ENCODE measurements at regions not wholly inside any gene's neighbourhood (a gene's known extent, or its start where the extent isn't known, plus 50 kb on each side); places are given as distances from the start of the nearest gene placed in this dataset.

GRCh38 chr2:22198381-22199283 lies 1074.9 kb downstream of the TDRD15 start:
- Histone ChIP-seq H3K4me3 (ENCODE audit: low read length) (no peak overlapping the region), H3K18ac (ENCODE audit: low read length) (no peak overlapping the region), H2BK5ac (ENCODE audit: low read length) (no peak overlapping the region), H3K56ac (ENCODE audit: low read length) (no peak overlapping the region), H3K4ac (ENCODE audit: low read depth, low read length) (no peak overlapping the region), H2AK5ac (ENCODE audit: low read length) (no peak overlapping the region), H3K9ac (ENCODE audit: low read length) (no peak overlapping the region), H3K27ac (ENCODE audit: low read depth, low read length) (no peak overlapping the region), H4K5ac (ENCODE audit: low read length) (no peak overlapping the region), H3K4me2 (ENCODE audit: low read length) (no peak overlapping the region), H2BK120ac (ENCODE audit: low read depth, low read length) (no peak overlapping the region), H3K79me2 (ENCODE audit: control insufficient read depth, insufficient read depth, low read length) (no peaks in the 10 kb centered on the region), H3K4me1 (ENCODE audit: control insufficient read depth, low read depth, low read length) (no peaks in the 10 kb centered on the region), H4K8ac (ENCODE audit: low read depth, low read length) (no peak overlapping the region), H3K23ac (ENCODE audit: low read length) (no peak overlapping the region), H2BK15ac (replicated peaks; ENCODE audit: low read depth) (no peak overlapping the region), H3K27me3 (ENCODE audit: insufficient read depth, low read length, poor library complexity) (no peaks in the 10 kb centered on the region), H3K36me3 (ENCODE audit: control insufficient read depth, insufficient read depth, low read length) (no peaks in the 10 kb centered on the region), H3K79me1 (ENCODE audit: low read length) (no peaks in the 10 kb centered on the region)
- DNase-seq, result peak; percentile 11
- no CpG with 5 or more reads among the region's 9 CpGs for WGBS (ENCODE audit: extremely low coverage, insufficient coverage, low lambda C conversion rate)

DNA sequence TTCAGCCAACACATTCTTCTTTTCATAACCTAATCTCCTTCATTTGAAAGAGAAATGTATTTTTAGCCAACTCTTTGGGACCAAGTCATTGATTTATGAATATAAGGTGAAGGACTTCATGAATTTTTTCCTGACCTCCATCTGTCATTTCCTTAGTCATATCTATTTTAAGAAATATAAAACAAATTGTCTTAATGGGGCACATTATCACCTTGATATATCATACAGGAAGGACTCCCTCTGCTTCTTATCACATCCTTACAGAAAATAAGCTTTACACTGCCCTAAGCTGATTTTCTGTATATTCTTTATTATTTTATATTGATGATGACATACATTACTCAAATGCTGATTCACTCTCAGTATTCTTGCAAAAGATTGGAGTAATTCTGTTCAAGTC lies 1076.2 kb downstream of the TDRD15 start:
- no peaks in the 10 kb centered on the region for H3K36me3 ChIP-seq (ENCODE audit: control insufficient read depth, insufficient read depth, low read length)
- no peak overlapping the region for H3K56ac ChIP-seq (ENCODE audit: low read length)
- H2BK5ac ChIP-seq (ENCODE audit: low read length), result no peak overlapping the region
- no peak overlapping the region for H3K27ac ChIP-seq (ENCODE audit: low read depth, low read length)
- H3K4ac ChIP-seq (ENCODE audit: low read depth, low read length), result no peak overlapping the region
- no peak overlapping the region for H3K4me2 ChIP-seq (ENCODE audit: low read length)
- H3K27me3 ChIP-seq (ENCODE audit: insufficient read depth, low read length, poor library complexity), result no peaks in the 10 kb centered on the region
- H3K23ac ChIP-seq (ENCODE audit: low read length), result no peak overlapping the region
- no peak overlapping the region for H2BK120ac ChIP-seq (ENCODE audit: low read depth, low read length)
- H3K79me1 ChIP-seq (ENCODE audit: low read length), result no peaks in the 10 kb centered on the region
- H3K4me1 ChIP-seq (ENCODE audit: control insufficient read depth, low read depth, low read length), result no peaks in the 10 kb centered on the region
- no peaks in the 10 kb centered on the region for H3K79me2 ChIP-seq (ENCODE audit: control insufficient read depth, insufficient read depth, low read length)
- H3K4me3 ChIP-seq (ENCODE audit: low read length), result no peak overlapping the region
- no peak overlapping the region for H4K8ac ChIP-seq (ENCODE audit: low read depth, low read length)
- DNase-seq, result no peak
- no peak overlapping the region for H3K9ac ChIP-seq (ENCODE audit: low read length)
- H4K5ac ChIP-seq (ENCODE audit: low read length), result no peak overlapping the region
- H2AK5ac ChIP-seq (ENCODE audit: low read length), result no peak overlapping the region
- no peak overlapping the region for H3K18ac ChIP-seq (ENCODE audit: low read length)
- H2BK15ac ChIP-seq (replicated peaks; ENCODE audit: low read depth), result no peak overlapping the region

- Histone ChIP-seq H2BK15ac (replicated peaks; ENCODE audit: low read depth) (no peak overlapping the region), H3K4me3 (ENCODE audit: low read length) (no peak overlapping the region), H3K27me3 (ENCODE audit: insufficient read depth, low read length, poor library complexity) (no peaks in the 10 kb centered on the region), H3K79me2 (ENCODE audit: control insufficient read depth, insufficient read depth, low read length) (no peaks in the 10 kb centered on the region), H3K4me2 (ENCODE audit: low read length) (no peak overlapping the region), H3K9ac (ENCODE audit: low read length) (no peak overlapping the region), H3K18ac (ENCODE audit: low read length) (no peak overlapping the region), H2AK5ac (ENCODE audit: low read length) (no peak overlapping the region), H2BK120ac (ENCODE audit: low read depth, low read length) (no peak overlapping the region), H2BK5ac (ENCODE audit: low read length) (no peak overlapping the region), H3K79me1 (ENCODE audit: low read length) (no peaks in the 10 kb centered on the region), H3K36me3 (ENCODE audit: control insufficient read depth, insufficient read depth, low read length) (no peaks in the 10 kb centered on the region), H3K4me1 (ENCODE audit: control insufficient read depth, low read depth, low read length) (no peaks in the 10 kb centered on the region), H3K56ac (ENCODE audit: low read length) (no peak overlapping the region), H4K8ac (ENCODE audit: low read depth, low read length) (no peak overlapping the region), H3K4ac (ENCODE audit: low read depth, low read length) (no peak overlapping the region), H4K5ac (ENCODE audit: low read length) (no peak overlapping the region), H3K27ac (ENCODE audit: low read depth, low read length) (no peak overlapping the region), H3K23ac (ENCODE audit: low read length) (no peak overlapping the region)
- DNase-seq, result no peak
- WGBS (ENCODE audit: extremely low coverage, insufficient coverage, low lambda C conversion rate), result no CpG with 5 or more reads among the region's 3 CpGs
These were observed 1085.8 kb downstream of the TDRD15 start for GRCh38 chr2:22209545-22209944.

DNA sequence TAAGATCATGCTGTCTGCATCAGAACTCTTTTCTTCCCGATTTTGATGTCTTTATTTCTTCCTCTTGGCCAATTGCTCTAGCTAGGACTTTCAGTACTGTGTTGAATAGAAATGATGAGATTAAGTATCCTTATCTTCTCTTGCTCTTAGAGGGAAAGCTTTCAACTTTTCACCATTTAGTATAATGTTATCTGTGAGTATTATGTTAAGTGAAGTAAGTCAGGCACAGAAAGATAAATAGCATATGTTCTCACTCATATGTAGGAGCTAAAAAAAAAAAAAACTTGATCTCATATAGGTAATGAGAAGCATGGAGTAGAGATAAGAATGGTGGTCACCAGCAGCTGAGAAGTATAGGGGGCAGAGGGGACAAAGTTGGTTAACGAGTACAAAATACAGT lies 1089.5 kb downstream of the TDRD15 start:
- Histone ChIP-seq H3K4me1 (ENCODE audit: control insufficient read depth, low read depth, low read length) (no peaks in the 10 kb centered on the region), H4K8ac (ENCODE audit: low read depth, low read length) (no peak overlapping the region), H3K9ac (ENCODE audit: low read length) (no peak overlapping the region), H3K56ac (ENCODE audit: low read length) (no peak overlapping the region), H3K4me3 (ENCODE audit: low read length) (no peak overlapping the region), H3K36me3 (ENCODE audit: control insufficient read depth, insufficient read depth, low read length) (no peaks in the 10 kb centered on the region), H3K79me1 (ENCODE audit: low read length) (no peaks in the 10 kb centered on the region), H3K4me2 (ENCODE audit: low read length) (no peak overlapping the region), H2AK5ac (ENCODE audit: low read length) (no peak overlapping the region), H2BK120ac (ENCODE audit: low read depth, low read length) (no peak overlapping the region), H3K23ac (ENCODE audit: low read length) (no peak overlapping the region), H3K27me3 (ENCODE audit: insufficient read depth, low read length, poor library complexity) (no peaks in the 10 kb centered on the region), H2BK5ac (ENCODE audit: low read length) (no peak overlapping the region), H3K18ac (ENCODE audit: low read length) (no peak overlapping the region), H2BK15ac (replicated peaks; ENCODE audit: low read depth) (no peak overlapping the region), H3K27ac (ENCODE audit: low read depth, low read length) (no peak overlapping the region), H4K5ac (ENCODE audit: low read length) (no peak overlapping the region), H3K4ac (ENCODE audit: low read depth, low read length) (no peak overlapping the region), H3K79me2 (ENCODE audit: control insufficient read depth, insufficient read depth, low read length) (no peaks in the 10 kb centered on the region)
- peak; percentile 26 for DNase-seq
- no CpG with 5 or more reads among the region's 2 CpGs for WGBS (ENCODE audit: extremely low coverage, insufficient coverage, low lambda C conversion rate)

GRCh38 chr2:22215517-22215916 lies 1091.7 kb downstream of the TDRD15 start:
- Histone ChIP-seq H3K27ac (ENCODE audit: low read depth, low read length) (no peak overlapping the region), H3K4me3 (ENCODE audit: low read length) (no peak overlapping the region), H3K79me2 (ENCODE audit: control insufficient read depth, insufficient read depth, low read length) (no peaks in the 10 kb centered on the region), H4K5ac (ENCODE audit: low read length) (no peak overlapping the region), H3K79me1 (ENCODE audit: low read length) (no peaks in the 10 kb centered on the region), H3K9ac (ENCODE audit: low read length) (no peak overlapping the region), H3K4me1 (ENCODE audit: control insufficient read depth, low read depth, low read length) (no peaks in the 10 kb centered on the region), H3K23ac (ENCODE audit: low read length) (no peak overlapping the region), H2BK120ac (ENCODE audit: low read depth, low read length) (no peak overlapping the region), H3K4me2 (ENCODE audit: low read length) (no peak overlapping the region), H3K36me3 (ENCODE audit: control insufficient read depth, insufficient read depth, low read length) (no peaks in the 10 kb centered on the region), H3K18ac (ENCODE audit: low read length) (no peak overlapping the region), H3K4ac (ENCODE audit: low read depth, low read length) (no peak overlapping the region), H3K27me3 (ENCODE audit: insufficient read depth, low read length, poor library complexity) (no peaks in the 10 kb centered on the region), H2AK5ac (ENCODE audit: low read length) (no peak overlapping the region), H3K56ac (ENCODE audit: low read length) (no peak overlapping the region), H2BK5ac (ENCODE audit: low read length) (no peak overlapping the region), H2BK15ac (replicated peaks; ENCODE audit: low read depth) (no peak overlapping the region), H4K8ac (ENCODE audit: low read depth, low read length) (no peak overlapping the region)
- WGBS (ENCODE audit: extremely low coverage, insufficient coverage, low lambda C conversion rate), result no CpG with 5 or more reads among the region's 2 CpGs
- DNase-seq, result peak; percentile 15

DNA sequence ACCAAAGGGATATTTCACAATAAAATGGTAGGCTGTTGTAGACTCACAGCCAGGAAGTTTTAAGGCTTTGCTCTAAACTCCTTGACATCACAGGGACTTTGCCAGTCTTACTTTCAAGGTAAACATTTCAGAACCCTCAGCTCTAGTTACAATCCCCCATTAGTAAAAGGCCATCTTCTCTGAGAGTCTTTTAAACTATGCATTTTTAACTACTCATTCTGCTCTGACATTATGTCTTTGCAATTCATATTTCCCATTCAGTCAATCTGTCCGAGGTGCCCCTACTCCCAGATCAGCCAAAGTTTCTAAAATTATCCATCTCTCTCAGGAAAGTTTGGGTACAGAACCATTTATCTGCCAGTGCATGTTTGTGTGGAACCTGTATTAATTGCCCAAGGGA lies 1094.1 kb downstream of the TDRD15 start:
- no peak overlapping the region for H3K56ac ChIP-seq (ENCODE audit: low read length)
- H3K36me3 ChIP-seq (ENCODE audit: control insufficient read depth, insufficient read depth, low read length), result no peaks in the 10 kb centered on the region

More for the DNA sequence above, 1094.1 kb downstream of the TDRD15 start:
- Histone ChIP-seq H2AK5ac (ENCODE audit: low read length) (no peak overlapping the region), H2BK5ac (ENCODE audit: low read length) (no peak overlapping the region), H2BK120ac (ENCODE audit: low read depth, low read length) (no peak overlapping the region), H3K23ac (ENCODE audit: low read length) (no peak overlapping the region), H4K5ac (ENCODE audit: low read length) (no peak overlapping the region), H2BK15ac (replicated peaks; ENCODE audit: low read depth) (no peak overlapping the region), H3K27me3 (ENCODE audit: insufficient read depth, low read length, poor library complexity) (no peaks in the 10 kb centered on the region), H3K18ac (ENCODE audit: low read length) (no peak overlapping the region), H3K4me3 (ENCODE audit: low read length) (no peak overlapping the region), H3K4me2 (ENCODE audit: low read length) (no peak overlapping the region), H3K27ac (ENCODE audit: low read depth, low read length) (no peak overlapping the region), H3K9ac (ENCODE audit: low read length) (no peak overlapping the region), H3K79me1 (ENCODE audit: low read length) (no peaks in the 10 kb centered on the region), H4K8ac (ENCODE audit: low read depth, low read length) (no peak overlapping the region), H3K79me2 (ENCODE audit: control insufficient read depth, insufficient read depth, low read length) (no peaks in the 10 kb centered on the region), H3K4me1 (ENCODE audit: control insufficient read depth, low read depth, low read length) (no peaks in the 10 kb centered on the region), H3K4ac (ENCODE audit: low read depth, low read length) (no peak overlapping the region)
- no peak for DNase-seq
- no CpG with 5 or more reads among the region's 1 CpG for WGBS (ENCODE audit: extremely low coverage, insufficient coverage, low lambda C conversion rate)
